Mammary epithelial cell (primary cell): ENCODE measurements at regions not wholly inside any gene's neighbourhood (a gene's known extent, or its start where the extent isn't known, plus 50 kb on each side); places are given as distances from the start of the nearest gene placed in this dataset.

Experiments used
- EZH2 ChIP-seq: IDR thresholded peaks from 2 replicates; pipeline ENCODE4 v1.6.1; 2012; ENCODE audit warnings: low read length, inconsistent platforms, borderline replicate concordance
- TF ChIP-seq, protein P1 (sequence below), 2 donors: IDR thresholded peaks in 1 of 2; conservative IDR thresholded peaks in 1 of 2; 2 replicates each; pipeline ENCODE4 v1.5.1; 2011 to 2012; ENCODE audit warnings: inconsistent platforms in 2 of 2, low read length in 2 of 2, mild to moderate bottlenecking in 2 of 2, control low read depth in 1 of 2, low read depth in 1 of 2; ENCODE audit not compliant: insufficient read depth in 1 of 2; ENCODE audit errors: extremely low read depth in 1 of 2

DNA sequence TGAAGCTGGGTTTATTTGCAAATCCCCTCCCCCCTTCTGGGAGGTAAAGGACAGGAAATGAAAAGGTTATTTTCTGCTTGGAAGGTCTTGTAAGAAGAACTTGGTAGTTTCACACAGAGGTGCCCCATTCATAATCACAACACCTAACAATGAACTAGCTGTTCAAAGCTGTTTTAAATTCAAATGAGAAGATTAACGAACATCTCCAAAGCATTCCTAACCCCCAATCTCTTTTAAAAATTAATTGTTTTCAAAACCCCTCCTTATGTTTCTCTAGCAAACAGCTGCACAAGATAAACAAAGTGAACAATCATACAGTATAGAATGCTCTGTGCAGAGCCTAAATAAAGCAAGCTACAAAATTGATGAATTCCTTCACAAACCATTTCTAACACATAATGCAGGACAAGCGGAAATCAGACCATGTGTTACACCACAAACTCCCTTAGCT lies 271.4 kb downstream of the SATB2 start:
- TF ChIP-seq, protein P1, sequence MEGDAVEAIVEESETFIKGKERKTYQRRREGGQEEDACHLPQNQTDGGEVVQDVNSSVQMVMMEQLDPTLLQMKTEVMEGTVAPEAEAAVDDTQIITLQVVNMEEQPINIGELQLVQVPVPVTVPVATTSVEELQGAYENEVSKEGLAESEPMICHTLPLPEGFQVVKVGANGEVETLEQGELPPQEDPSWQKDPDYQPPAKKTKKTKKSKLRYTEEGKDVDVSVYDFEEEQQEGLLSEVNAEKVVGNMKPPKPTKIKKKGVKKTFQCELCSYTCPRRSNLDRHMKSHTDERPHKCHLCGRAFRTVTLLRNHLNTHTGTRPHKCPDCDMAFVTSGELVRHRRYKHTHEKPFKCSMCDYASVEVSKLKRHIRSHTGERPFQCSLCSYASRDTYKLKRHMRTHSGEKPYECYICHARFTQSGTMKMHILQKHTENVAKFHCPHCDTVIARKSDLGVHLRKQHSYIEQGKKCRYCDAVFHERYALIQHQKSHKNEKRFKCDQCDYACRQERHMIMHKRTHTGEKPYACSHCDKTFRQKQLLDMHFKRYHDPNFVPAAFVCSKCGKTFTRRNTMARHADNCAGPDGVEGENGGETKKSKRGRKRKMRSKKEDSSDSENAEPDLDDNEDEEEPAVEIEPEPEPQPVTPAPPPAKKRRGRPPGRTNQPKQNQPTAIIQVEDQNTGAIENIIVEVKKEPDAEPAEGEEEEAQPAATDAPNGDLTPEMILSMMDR (conservative IDR thresholded peaks at IDR 0.05 in 1 of 2, IDR thresholded peaks at IDR 0.05 in 1 of 2; ENCODE audit: extremely low read depth in 1 of 2, insufficient read depth in 1 of 2, low read depth in 1 of 2, low read length in 2 of 2) = no peak
- TF ChIP-seq EZH2 = no peak
